ENCODE measurements at regions not wholly inside any gene's neighbourhood (a gene's known extent, or its start where the extent isn't known, plus 50 kb on each side); places are given as distances from the start of the nearest gene placed in this dataset.
"Not testable (repeated sequence)": the region's sequence is repeated elsewhere in the genome, so short reads cannot be mapped to it uniquely, and the experiment has no call there.

- DNase-seq (ENCODE audit: low read depth, low spot score), result no peak
Measured at GRCh38 chr10:124324856-124325632, 93.7 kb downstream of the OAT start.

DNA sequence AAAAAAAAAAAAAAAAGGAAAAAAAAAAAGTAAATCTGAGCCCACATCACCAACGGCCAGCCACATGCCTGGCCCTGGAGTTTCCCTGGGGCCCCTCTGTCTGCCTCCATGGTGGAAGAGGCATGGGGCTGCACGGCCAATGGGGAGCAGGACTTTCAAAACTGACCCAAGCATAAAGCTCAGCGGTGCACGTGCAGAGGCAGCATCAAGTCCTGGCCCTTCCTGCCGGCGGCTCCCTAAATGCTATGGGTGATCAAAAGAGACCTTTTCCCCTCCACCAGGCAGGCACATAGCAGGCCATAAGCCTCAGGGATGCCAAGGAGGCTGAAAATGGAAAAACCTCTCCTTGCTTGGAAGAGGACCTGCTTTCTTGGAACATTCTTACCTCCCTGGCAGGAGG is 94.3 kb downstream of the OAT start:
- DNase-seq (ENCODE audit: low read depth, low spot score), result no peak

GRCh38 chr10:124323806-124324205 is 94.9 kb downstream of the OAT start:
- no peak for DNase-seq (ENCODE audit: low read depth, low spot score)

- no peak for DNase-seq (ENCODE audit: low read depth, low spot score)
Measured at GRCh38 chr10:124323111-124323725, 95.5 kb downstream of the OAT start.

DNA sequence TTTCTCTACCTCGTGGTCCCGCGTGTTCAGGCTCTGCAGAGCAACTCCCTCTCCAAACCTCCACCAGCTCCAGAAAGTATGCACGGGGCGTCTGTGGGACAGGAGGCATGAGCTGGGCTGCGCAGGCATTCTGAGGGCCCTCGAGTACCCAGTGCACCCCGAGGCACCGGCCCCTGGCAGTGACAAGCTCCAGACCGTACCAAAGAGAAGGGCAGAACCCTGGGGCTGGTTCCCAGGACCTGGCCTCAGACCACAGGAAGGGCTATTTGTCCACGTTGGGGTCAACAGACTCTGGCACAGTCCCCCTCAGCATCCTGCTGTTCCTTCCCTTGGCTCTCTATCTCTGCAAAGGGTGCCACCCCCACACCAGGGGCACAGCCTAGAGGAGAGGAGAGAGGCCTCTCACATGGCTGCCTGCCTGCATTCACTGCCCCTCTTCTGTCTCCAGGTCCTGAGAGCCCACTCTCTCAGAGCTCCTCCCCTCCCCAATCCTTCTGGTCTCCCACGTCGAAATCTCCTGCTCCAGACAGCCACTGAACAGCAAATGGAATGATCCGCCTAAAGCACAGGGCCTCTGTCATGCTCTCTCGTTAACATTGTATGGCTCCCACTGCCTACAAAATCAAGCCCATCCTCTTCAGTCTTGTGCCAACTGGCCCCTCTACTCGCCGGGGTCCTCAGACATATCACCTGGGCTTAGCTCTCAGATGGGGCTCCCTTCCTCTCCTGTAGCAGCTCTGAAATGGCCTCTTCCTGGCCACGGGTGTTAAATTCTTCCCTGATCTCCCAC is 96.3 kb downstream of the OAT start:
- DNase-seq (ENCODE audit: low read depth, low spot score), result no peak

DNA sequence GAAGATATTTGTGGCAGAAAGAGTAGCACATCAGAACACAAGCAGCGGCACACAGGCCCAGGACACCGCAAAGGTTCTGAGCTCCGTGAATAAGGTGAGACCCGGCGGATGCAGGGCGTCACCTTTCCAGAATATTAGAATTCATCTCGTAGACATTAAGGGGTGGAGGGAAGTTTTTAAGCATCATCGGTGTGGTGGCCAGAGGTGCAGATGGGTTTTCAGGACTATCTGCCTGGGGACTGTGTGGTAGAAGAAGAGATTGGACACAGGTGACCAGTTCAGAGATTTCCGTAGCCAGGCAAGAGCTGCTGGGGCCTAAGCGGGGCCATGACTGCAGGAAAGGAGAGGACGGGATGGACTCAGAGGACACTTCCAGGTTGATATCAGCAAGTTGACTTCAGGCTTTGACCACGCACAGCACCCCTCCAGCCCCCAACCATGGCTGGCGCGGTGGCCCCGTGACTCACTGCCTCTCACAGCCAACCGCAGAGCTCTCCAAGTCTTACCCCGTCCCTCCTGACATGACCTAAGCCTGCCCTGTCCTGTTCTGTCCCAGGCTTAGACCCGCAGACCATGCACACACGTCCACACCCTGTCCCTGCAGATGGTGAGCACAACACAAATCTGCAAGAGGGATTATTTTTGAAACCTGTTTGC is 97.2 kb downstream of the OAT start:
- no peak for DNase-seq (ENCODE audit: low read depth, low spot score)

GRCh38 chr10:124320778-124321432 is 97.8 kb downstream of the OAT start:
- DNase-seq (ENCODE audit: low read depth, low spot score), result no peak

DNA sequence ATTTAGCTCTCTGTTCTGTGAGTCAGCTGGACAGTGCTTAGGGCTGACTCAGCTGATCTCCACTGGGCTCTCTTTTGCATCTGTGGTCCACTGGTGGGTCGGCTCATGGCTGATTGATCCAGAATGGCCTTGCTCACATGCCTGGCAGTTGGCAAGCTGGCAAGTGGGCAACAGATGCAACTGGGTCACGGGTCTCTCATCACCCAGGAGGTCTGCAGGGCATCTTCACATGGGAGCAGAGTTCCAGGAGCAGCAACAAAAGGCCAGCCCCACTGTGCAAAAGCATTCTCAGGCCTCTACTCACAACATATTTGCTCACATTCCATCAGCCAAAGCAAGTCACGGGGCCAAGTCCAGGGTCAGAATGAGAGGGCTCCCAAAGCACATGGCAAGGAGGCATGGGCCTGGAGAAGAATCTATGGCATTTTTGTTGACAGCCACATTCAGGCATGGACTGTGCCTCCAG is 98.8 kb downstream of the OAT start:
- DNase-seq (ENCODE audit: low read depth, low spot score), result no peak

- DNase-seq (ENCODE audit: low read depth, low spot score), result not testable (repeated sequence)
Measured at GRCh38 chr10:124319520-124319919, 99.2 kb downstream of the OAT start.

GRCh38 chr10:124318811-124319210 is 99.9 kb downstream of the OAT start:
- DNase-seq (ENCODE audit: low read depth, low spot score), result no peak

GRCh38 chr10:124318076-124318475 is 100.6 kb downstream of the OAT start:
- no peak for DNase-seq (ENCODE audit: low read depth, low spot score)

- no peak for DNase-seq (ENCODE audit: low read depth, low spot score)
Measured at GRCh38 chr10:124316326-124316725, 102.4 kb downstream of the OAT start.

- no peak for DNase-seq (ENCODE audit: low read depth, low spot score)
Measured at GRCh38 chr10:124315591-124316270, 103.0 kb downstream of the OAT start.

GRCh38 chr10:124313374-124313773 is 105.3 kb downstream of the OAT start:
- no peak for DNase-seq (ENCODE audit: low read depth, low spot score)

DNA sequence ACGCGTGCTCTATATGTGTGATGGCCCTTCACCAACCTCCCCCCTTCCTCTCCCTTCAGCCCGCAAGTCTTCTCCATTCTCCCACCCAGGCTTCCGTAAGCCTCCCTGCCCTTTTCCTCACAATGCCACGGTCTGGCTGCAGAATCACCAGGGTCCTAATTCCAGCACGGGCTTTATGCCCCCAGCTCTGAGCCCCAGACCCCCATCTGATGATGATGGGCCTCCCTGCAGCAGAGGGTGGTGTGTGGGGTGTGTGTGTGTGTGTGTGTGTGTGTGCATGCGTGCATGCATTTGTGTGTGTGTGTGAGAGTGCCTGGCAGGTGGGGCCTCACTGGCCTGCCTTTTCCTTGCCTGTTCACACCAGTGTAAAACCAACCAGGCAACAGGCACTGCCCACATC is 109.9 kb downstream of the OAT start:
- no peak for DNase-seq (ENCODE audit: low read depth, low spot score)

DNA sequence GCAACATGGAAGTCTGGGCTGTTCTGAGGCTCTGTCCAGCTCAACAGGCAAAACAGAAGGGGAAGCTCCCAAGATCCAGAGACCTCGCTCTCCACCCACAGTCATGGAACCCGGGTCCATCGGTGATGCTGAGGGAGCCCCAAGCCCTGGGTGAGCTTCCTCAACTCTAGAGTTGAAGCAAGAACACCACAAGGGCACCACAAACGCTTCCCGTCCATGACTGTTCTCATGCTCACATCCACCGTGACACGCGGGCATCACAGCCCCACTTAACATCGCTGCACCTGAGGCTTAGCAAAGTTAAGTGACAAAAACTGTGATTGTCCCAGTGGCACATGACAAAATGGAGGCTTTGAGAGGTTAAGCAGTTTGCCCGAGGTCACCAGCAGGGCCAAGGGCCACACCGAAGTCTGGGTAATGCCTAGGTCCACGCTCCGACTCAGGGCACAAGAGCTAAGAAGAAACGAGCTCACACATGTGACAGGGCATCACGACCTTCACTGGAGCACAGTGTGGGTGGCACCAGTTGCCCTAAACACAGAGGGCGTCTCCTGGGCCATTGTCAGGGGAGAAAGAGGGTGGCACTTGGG is 110.6 kb downstream of the OAT start:
- no peak for DNase-seq (ENCODE audit: low read depth, low spot score)

GRCh38 chr10:124307591-124307990 is 111.1 kb downstream of the OAT start:
- DNase-seq (ENCODE audit: low read depth, low spot score), result no peak

DNA sequence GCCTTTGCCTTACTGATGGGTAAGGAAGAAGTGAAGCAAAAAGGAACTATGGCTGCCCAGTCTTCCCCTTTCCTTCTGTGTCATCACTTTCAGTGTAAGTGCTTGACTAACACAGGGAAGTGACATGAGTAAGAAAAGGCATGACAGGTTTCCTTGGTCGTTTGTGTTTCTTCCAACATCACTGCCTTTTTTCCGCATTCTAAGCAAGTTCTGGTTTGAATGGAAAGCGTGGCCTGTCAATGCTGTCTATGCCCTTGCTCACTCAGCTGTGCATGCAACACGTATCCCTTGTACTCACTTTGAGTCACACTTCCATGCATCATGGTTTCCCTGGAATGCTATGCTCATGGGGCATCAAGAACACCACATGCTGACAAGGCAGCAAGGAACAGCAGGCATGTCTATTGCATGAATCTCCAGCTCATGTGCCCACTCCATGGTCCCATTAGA is 111.8 kb downstream of the OAT start:
- DNase-seq (ENCODE audit: low read depth, low spot score), result no peak

DNA sequence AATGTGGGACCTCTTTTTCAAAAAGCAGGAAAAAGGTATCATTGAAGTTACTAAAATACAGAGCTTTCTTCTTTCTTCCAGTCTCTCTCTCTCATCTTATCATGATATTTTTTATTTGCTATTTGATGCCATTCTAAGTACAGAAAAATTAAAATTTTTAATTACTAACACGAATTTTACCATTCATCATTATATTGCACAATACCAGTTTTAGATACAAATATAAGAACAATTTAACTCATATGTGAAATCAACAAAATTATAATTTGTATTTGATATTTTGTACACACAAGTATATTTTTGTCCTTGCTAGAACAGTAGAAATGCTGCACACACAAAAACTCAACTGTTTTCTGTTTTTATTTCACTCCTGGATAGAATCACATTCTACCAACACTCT is 112.2 kb downstream of the OAT start:
- no peak for DNase-seq (ENCODE audit: low read depth, low spot score)

- no peak for DNase-seq (ENCODE audit: low read depth, low spot score)
Measured at GRCh38 chr10:124305984-124306383, 112.7 kb downstream of the OAT start.
